Neural progenitor cell (in vitro differentiated cells): ENCODE measurements at regions not wholly inside any gene's neighbourhood (a gene's known extent, or its start where the extent isn't known, plus 50 kb on each side); places are given as distances from the start of the nearest gene placed in this dataset.

Experiments used
- DNase-seq: peaks from one replicate; pipeline ENCODE4 v3.0.0-alpha.2; 2016; ENCODE audit warnings: low spot score
- H2AFZ ChIP-seq: fragments of 200-600 bp; sonication (generic); replicated peaks from 2 replicates; pipeline ENCODE4 v1.6.1; 2016; ENCODE audit warnings: antibody characterized with exemption
- H3F3A ChIP-seq: fragments of 200-600 bp; sonication (generic); 2 replicates; pipeline ENCODE4 v1.6.1; 2016; ENCODE audit warnings: antibody characterized with exemption, low read depth
- H3K27ac ChIP-seq: fragments of 200-600 bp; sonication (generic); 2 replicates; pipeline ENCODE4 v1.5.1; 2016; ENCODE audit warnings: mild to moderate bottlenecking
- H3K27me3 ChIP-seq: fragments of 200-600 bp; sonication (generic); 2 replicates; pipeline ENCODE4 v1.6.1; 2016; ENCODE audit warnings: mild to moderate bottlenecking, moderate library complexity
- H3K36me3 ChIP-seq: fragments of 200-600 bp; sonication (generic); 2 replicates; pipeline ENCODE4 v1.5.1; 2016
- H3K4me1 ChIP-seq: fragments of 200-600 bp; sonication (generic); 2 replicates; pipeline ENCODE4 v1.6.1; 2016; ENCODE audit warnings: mixed run types
- H3K4me2 ChIP-seq: fragments of 200-600 bp; sonication (generic); 2 replicates; pipeline ENCODE4 v1.6.1; 2016
- H3K4me3 ChIP-seq: fragments of 200-600 bp; sonication (generic); 2 replicates; pipeline ENCODE4 v1.5.1; 2016
- H3K79me2 ChIP-seq: fragments of 200-600 bp; sonication (generic); 2 replicates; pipeline ENCODE4 v1.6.1; 2016; ENCODE audit warnings: low read depth
- H3K9ac ChIP-seq: fragments of 200-600 bp; sonication (generic); 2 replicates; pipeline ENCODE4 v1.6.1; 2016
- H3K9me3 ChIP-seq: fragments of 200-600 bp; sonication (generic); 2 replicates; pipeline ENCODE4 v1.5.1; 2016; ENCODE audit warnings: low read depth
- H4K20me1 ChIP-seq: fragments of 200-600 bp; sonication (generic); 2 replicates; pipeline ENCODE4 v1.6.1; 2016; ENCODE audit warnings: low read depth
- H3K27ac Mint-ChIP-seq: 3 replicates; pipeline ENCODE4 v1.8.0; 2021; ENCODE audit warnings: mixed read lengths
- H3K27me3 Mint-ChIP-seq: 2 replicates; pipeline ENCODE4 v1.8.0; 2022; ENCODE audit warnings: low read depth, mild to moderate bottlenecking, inconsistent platforms, moderate library complexity, mixed read lengths; ENCODE audit not compliant: insufficient read depth
- H3K36me3 Mint-ChIP-seq: 3 replicates; pipeline ENCODE4 v1.8.0; 2021; ENCODE audit warnings: mixed read lengths
- H3K4me1 Mint-ChIP-seq: 3 replicates; pipeline ENCODE4 v1.8.0; 2021; ENCODE audit warnings: mixed read lengths
- H3K4me3 Mint-ChIP-seq: 3 replicates; pipeline ENCODE4 v1.8.0; 2021; ENCODE audit warnings: mild to moderate bottlenecking, moderate library complexity, mixed read lengths
- H3K9me3 Mint-ChIP-seq: 3 replicates; pipeline ENCODE4 v1.8.0; 2020; ENCODE audit warnings: mixed read lengths
- EZH2 ChIP-seq: fragments of 200-600 bp; sonication (generic); IDR thresholded peaks from 2 replicates; pipeline ENCODE4 v1.6.1; 2017; ENCODE audit warnings: antibody characterized with exemption, mild to moderate bottlenecking, moderate library complexity
- EZH2phosphoT487 ChIP-seq: fragments of 200-600 bp; sonication (generic); IDR thresholded peaks from 2 replicates; pipeline ENCODE4 v1.6.1; 2017; ENCODE audit warnings: antibody characterized with exemption
- TF ChIP-seq, protein P1 (sequence below): fragments of 200-600 bp; sonication (generic); IDR thresholded peaks from 2 replicates; pipeline ENCODE4 v1.5.1; 2017; ENCODE audit warnings: antibody characterized with exemption, mild to moderate bottlenecking

GRCh38 chr7:32194537-32194936 lies 124.3 kb upstream of the PDE1C start:
- H3K27ac Mint-ChIP-seq = no peak overlapping the region

GRCh38 chr7:32191305-32191704 lies 121.1 kb upstream of the PDE1C start:
- no peak for DNase-seq
- Histone ChIP-seq H3K79me2 (no peaks in the 10 kb centered on the region), H3K4me3 (no peak overlapping the region), H2AFZ (no peak overlapping the region), H3K9ac (no peak overlapping the region), H4K20me1 (no peaks in the 10 kb centered on the region), H3K27ac (no peak overlapping the region), H3K4me2 (no peak overlapping the region), H3K4me1 (no peaks in the 10 kb centered on the region), H3F3A (no peaks in the 10 kb centered on the region), H3K9me3 (peaks cover 3% of the 10 kb centered on the region), H3K27me3 (no peaks in the 10 kb centered on the region), H3K36me3 (no peaks in the 10 kb centered on the region)
- Mint-ChIP-seq H3K9me3 (peaks cover 14% of the 10 kb centered on the region), H3K27me3 (no peaks in the 10 kb centered on the region), H3K4me1 (no peaks in the 10 kb centered on the region), H3K4me3 (no peak overlapping the region), H3K27ac (no peak overlapping the region), H3K36me3 (no peaks in the 10 kb centered on the region)
- TF ChIP-seq EZH2 (no peak), EZH2phosphoT487 (no peak)
- TF ChIP-seq, protein P1, sequence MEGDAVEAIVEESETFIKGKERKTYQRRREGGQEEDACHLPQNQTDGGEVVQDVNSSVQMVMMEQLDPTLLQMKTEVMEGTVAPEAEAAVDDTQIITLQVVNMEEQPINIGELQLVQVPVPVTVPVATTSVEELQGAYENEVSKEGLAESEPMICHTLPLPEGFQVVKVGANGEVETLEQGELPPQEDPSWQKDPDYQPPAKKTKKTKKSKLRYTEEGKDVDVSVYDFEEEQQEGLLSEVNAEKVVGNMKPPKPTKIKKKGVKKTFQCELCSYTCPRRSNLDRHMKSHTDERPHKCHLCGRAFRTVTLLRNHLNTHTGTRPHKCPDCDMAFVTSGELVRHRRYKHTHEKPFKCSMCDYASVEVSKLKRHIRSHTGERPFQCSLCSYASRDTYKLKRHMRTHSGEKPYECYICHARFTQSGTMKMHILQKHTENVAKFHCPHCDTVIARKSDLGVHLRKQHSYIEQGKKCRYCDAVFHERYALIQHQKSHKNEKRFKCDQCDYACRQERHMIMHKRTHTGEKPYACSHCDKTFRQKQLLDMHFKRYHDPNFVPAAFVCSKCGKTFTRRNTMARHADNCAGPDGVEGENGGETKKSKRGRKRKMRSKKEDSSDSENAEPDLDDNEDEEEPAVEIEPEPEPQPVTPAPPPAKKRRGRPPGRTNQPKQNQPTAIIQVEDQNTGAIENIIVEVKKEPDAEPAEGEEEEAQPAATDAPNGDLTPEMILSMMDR = no peak

More at GRCh38 chr7:32194537-32194936, 124.3 kb upstream of the PDE1C start:
- Mint-ChIP-seq H3K27me3 (no peaks in the 10 kb centered on the region), H3K4me3 (no peak overlapping the region), H3K4me1 (no peaks in the 10 kb centered on the region), H3K9me3 (peaks cover 13% of the 10 kb centered on the region), H3K36me3 (no peaks in the 10 kb centered on the region)
- Histone ChIP-seq H3K4me1 (no peaks in the 10 kb centered on the region), H3K9ac (no peak overlapping the region), H3K4me2 (no peak overlapping the region), H3F3A (no peaks in the 10 kb centered on the region), H3K4me3 (no peak overlapping the region), H3K27ac (no peak overlapping the region), H3K9me3 (peaks cover 3% of the 10 kb centered on the region), H4K20me1 (no peaks in the 10 kb centered on the region), H3K36me3 (no peaks in the 10 kb centered on the region), H3K79me2 (no peaks in the 10 kb centered on the region), H3K27me3 (no peaks in the 10 kb centered on the region), H2AFZ (no peak overlapping the region)
- DNase-seq = no peak
- TF ChIP-seq EZH2 (no peak), EZH2phosphoT487 (no peak)
- TF ChIP-seq, protein P1 = no peak

GRCh38 chr7:32179567-32179966 lies 109.4 kb upstream of the PDE1C start:
- Histone ChIP-seq H3K4me1 (no peaks in the 10 kb centered on the region), H3K27me3 (no peaks in the 10 kb centered on the region), H3F3A (no peaks in the 10 kb centered on the region), H3K27ac (no peak overlapping the region), H4K20me1 (no peaks in the 10 kb centered on the region), H3K4me2 (no peak overlapping the region), H3K79me2 (no peaks in the 10 kb centered on the region), H3K9me3 (no peaks in the 10 kb centered on the region), H3K4me3 (no peak overlapping the region), H2AFZ (no peak overlapping the region), H3K9ac (no peak overlapping the region), H3K36me3 (no peaks in the 10 kb centered on the region)
- Mint-ChIP-seq H3K4me1 (peaks cover 4% of the 10 kb centered on the region), H3K9me3 (peaks cover 4% of the 10 kb centered on the region), H3K27me3 (no peaks in the 10 kb centered on the region), H3K4me3 (no peak overlapping the region), H3K27ac (no peak overlapping the region), H3K36me3 (no peaks in the 10 kb centered on the region)
- DNase-seq = no peak
- no peak for TF ChIP-seq EZH2
- TF ChIP-seq, protein P1 = no peak
- TF ChIP-seq EZH2phosphoT487 = no peak
